ENCODE measurements at regions not wholly inside any gene's neighbourhood (a gene's known extent, or its start where the extent isn't known, plus 50 kb on each side); places are given as distances from the start of the nearest gene placed in this dataset.

DNA sequence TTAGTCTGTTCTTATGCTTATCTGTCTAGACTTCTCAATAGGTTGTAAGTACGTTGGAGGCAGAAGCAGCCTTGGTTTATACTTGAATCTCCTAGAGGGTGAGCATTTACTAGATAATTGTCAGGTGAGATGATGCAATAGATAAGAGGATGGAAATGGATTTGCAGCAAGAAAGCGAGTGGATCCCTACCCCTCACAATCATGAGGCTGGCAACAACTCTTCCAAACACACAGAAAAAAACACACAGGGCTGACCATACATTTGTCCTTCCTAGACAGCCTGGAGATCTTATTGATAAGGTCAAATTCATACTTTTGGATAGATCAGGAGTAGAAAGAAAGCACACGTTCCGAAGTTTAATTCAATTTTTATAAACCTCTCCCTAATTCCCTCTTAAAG lies 481.4 kb upstream of the CAMK1G start:
- no peaks in the 10 kb centered on the region for H3K27me3 ChIP-seq (ENCODE audit: low read depth)
- no peak overlapping the region for H3K4me3 ChIP-seq
- TF ChIP-seq, protein P1, sequence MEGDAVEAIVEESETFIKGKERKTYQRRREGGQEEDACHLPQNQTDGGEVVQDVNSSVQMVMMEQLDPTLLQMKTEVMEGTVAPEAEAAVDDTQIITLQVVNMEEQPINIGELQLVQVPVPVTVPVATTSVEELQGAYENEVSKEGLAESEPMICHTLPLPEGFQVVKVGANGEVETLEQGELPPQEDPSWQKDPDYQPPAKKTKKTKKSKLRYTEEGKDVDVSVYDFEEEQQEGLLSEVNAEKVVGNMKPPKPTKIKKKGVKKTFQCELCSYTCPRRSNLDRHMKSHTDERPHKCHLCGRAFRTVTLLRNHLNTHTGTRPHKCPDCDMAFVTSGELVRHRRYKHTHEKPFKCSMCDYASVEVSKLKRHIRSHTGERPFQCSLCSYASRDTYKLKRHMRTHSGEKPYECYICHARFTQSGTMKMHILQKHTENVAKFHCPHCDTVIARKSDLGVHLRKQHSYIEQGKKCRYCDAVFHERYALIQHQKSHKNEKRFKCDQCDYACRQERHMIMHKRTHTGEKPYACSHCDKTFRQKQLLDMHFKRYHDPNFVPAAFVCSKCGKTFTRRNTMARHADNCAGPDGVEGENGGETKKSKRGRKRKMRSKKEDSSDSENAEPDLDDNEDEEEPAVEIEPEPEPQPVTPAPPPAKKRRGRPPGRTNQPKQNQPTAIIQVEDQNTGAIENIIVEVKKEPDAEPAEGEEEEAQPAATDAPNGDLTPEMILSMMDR (IDR thresholded peaks at IDR 0.05) = no peak
- no peaks in the 10 kb centered on the region for H3K4me1 ChIP-seq
- ATAC-seq = no peak
- H3K27ac ChIP-seq = no peak overlapping the region
- DNase-seq = no peak
- intact Hi-C loops (cut with DNase I) = no loop called here
- no peaks in the 10 kb centered on the region for H3K9me3 ChIP-seq
- H3K36me3 ChIP-seq = no peaks in the 10 kb centered on the region

DNA sequence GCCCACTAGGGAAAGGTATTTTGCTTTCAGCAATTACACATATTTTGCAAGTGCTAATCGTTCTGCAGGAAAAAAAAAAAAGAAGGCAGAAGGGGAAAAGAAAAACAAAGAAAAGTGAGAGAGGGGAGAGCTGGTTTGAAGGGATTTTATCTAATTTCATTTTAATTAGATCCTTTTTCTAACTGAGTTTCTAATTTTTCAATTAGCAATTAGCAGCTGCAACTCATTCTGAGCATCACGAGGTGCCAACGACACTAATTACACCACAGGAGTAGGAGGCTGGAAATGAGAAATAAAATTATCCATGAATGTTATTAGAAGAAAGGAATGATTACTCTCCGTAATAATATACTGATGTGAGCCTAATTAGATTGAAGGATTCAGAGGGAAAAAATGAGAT lies 481.0 kb upstream of the CAMK1G start:
- Histone ChIP-seq H3K27me3 (ENCODE audit: low read depth) (no peaks in the 10 kb centered on the region), H3K27ac (no peak overlapping the region), H3K36me3 (no peaks in the 10 kb centered on the region), H3K4me1 (no peaks in the 10 kb centered on the region), H3K4me3 (no peak overlapping the region), H3K9me3 (no peaks in the 10 kb centered on the region)
- intact Hi-C loops (cut with DNase I) = no loop called here
- no peak for ATAC-seq
- TF ChIP-seq, protein P1 (IDR thresholded peaks at IDR 0.05) = no peak
- DNase-seq = no peak

DNA sequence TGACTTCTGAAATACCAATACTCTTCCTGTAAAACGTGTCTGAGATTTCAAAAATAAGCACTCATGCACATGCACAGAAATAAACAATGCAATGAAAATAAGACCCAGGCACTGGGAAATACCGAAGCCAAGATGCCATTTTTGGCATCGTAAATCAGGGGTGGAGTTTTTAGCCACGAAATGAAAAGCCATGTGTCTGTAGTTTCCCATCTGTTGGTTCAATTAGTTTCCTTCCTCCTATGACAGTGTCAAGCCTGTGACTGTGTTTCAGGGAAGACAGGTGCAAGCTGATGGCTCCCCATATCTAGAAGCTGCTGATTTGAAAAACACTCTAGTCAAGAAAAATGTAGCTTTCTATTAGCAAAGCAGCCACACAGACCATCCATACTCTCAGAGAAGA lies 480.4 kb upstream of the CAMK1G start:
- no peak overlapping the region for H3K4me3 ChIP-seq
- intact Hi-C loops (cut with DNase I) = no loop called here
- DNase-seq (no peak), ATAC-seq (no peak)
- no peaks in the 10 kb centered on the region for H3K36me3 ChIP-seq
- H3K9me3 ChIP-seq = no peaks in the 10 kb centered on the region
- no peaks in the 10 kb centered on the region for H3K4me1 ChIP-seq
- no peaks in the 10 kb centered on the region for H3K27me3 ChIP-seq (ENCODE audit: low read depth)
- TF ChIP-seq, protein P1 (IDR thresholded peaks at IDR 0.05) = no peak
- no peak overlapping the region for H3K27ac ChIP-seq

DNA sequence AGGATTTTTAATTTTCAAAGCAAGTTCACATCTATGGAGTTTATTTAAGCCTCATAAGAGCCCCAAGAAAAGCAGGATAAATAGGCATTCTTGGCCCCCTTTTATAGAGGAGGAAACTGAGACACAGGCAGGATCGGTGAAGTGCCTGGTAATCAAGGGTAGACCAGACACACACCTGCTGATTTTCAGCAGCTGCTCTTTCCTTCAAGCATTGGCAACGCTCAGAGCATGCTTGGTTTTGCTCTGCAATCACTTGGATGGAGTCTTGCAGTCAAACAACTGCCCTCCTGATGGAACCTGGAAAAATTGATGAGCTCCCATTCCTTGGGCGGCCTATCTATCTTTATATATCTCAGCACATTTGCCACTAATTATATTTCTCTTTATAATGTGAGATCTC lies 478.9 kb upstream of the CAMK1G start:
- no peaks in the 10 kb centered on the region for H3K4me1 ChIP-seq
- H3K36me3 ChIP-seq = no peaks in the 10 kb centered on the region
- intact Hi-C loops (cut with DNase I) = no loop called here
- no peak overlapping the region for H3K4me3 ChIP-seq
- no peaks in the 10 kb centered on the region for H3K27me3 ChIP-seq (ENCODE audit: low read depth)
- H3K27ac ChIP-seq = no peak overlapping the region
- ATAC-seq (no peak), DNase-seq (no peak)
- TF ChIP-seq, protein P1 (IDR thresholded peaks at IDR 0.05) = no peak
- H3K9me3 ChIP-seq = no peaks in the 10 kb centered on the region

DNA sequence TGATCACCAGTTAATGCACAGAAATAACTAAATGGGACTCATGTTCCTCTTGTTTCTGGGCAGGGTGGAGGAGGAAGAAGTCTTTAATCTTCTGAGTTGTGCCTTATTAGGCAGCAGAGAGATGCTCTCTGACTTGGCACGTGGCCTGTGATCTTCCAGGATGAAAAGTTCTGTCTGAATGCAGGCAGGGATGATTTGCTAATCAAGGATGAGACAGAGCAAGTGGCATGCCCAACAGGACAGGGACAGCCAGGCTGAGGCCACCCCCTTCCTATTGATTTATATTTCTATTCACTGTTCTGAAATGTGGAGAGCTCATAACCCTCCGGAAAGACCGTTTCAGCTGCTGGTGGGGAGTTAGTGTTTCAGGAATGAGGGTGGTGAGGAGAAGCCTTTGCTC lies 477.8 kb upstream of the CAMK1G start:
- no peak for DNase-seq
- H3K27ac ChIP-seq = no peak overlapping the region
- intact Hi-C loops (cut with DNase I) = no loop called here
- no peak overlapping the region for H3K4me3 ChIP-seq
- TF ChIP-seq, protein P1 (IDR thresholded peaks at IDR 0.05) = no peak
- H3K27me3 ChIP-seq (ENCODE audit: low read depth) = no peaks in the 10 kb centered on the region
- H3K4me1 ChIP-seq = no peaks in the 10 kb centered on the region
- H3K36me3 ChIP-seq = no peaks in the 10 kb centered on the region
- H3K9me3 ChIP-seq = no peaks in the 10 kb centered on the region
- ATAC-seq = no peak

DNA sequence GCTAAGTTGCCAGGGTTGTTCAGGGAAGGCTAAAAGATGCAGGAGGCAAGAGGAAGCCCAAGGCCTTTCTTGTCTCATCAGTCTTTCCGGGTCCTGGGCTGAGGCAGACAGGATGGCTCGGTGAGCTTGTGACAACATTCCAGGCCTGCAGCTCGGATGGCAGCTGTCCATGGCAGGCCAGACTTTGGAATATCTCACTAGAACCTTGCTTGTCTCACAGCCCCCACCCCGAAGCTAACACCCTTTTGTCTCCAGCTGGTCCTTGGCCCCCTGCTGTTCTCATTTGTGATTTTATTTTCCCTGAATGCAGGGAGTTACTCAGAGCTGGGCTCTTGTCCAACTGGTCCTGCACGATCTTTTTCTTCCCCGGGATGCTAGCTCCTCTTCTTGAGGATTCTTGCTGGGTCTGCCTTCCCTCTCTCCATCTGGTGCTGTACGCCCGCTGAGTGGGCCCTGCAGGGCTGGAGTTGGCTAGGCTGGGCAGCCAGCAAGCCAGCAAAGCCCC lies 477.2 kb upstream of the CAMK1G start:
- no peaks in the 10 kb centered on the region for H3K36me3 ChIP-seq
- no peak overlapping the region for H3K4me3 ChIP-seq
- intact Hi-C loops (cut with DNase I) = no loop called here
- H3K27ac ChIP-seq = no peak overlapping the region
- no peaks in the 10 kb centered on the region for H3K4me1 ChIP-seq
- no peak for DNase-seq
- H3K9me3 ChIP-seq = no peaks in the 10 kb centered on the region
- TF ChIP-seq, protein P1 (IDR thresholded peaks at IDR 0.05) = no peak
- no peaks in the 10 kb centered on the region for H3K27me3 ChIP-seq (ENCODE audit: low read depth)
- no peak for ATAC-seq

All from lower lobe of right lung (tissue), 2 donors.